Smooth muscle cell (in vitro differentiated cells): ENCODE measurements at regions not wholly inside any gene's neighbourhood (a gene's known extent, or its start where the extent isn't known, plus 50 kb on each side); places are given as distances from the start of the nearest gene placed in this dataset.

Experiments used
- DNase-seq: peaks from one replicate; lab custom pipeline; 2025; ENCODE audit not compliant: unreplicated experiment; lab: John Stamatoyannopoulos, UW
- H2AFZ ChIP-seq: fragments of 200-600 bp; sonication (generic); 2 replicates; pipeline ENCODE4 v1.6.0; 2016; ENCODE audit warnings: antibody characterized with exemption, low read depth, mild to moderate bottlenecking
- H3F3A ChIP-seq: fragments of 200-600 bp; sonication (generic); 2 replicates; pipeline ENCODE4 v1.6.0; 2017; ENCODE audit warnings: antibody characterized with exemption, low read depth
- H3K27ac ChIP-seq: fragments of 200-600 bp; sonication (generic); 2 replicates; pipeline ENCODE4 v1.5.1; 2016; ENCODE audit warnings: low read depth, mild to moderate bottlenecking
- H3K27me3 ChIP-seq: fragments of 200-600 bp; sonication (generic); 2 replicates; pipeline ENCODE4 v1.6.1; 2016; ENCODE audit warnings: low read depth, mild to moderate bottlenecking
- H3K36me3 ChIP-seq: fragments of 200-600 bp; sonication (generic); 2 replicates; pipeline ENCODE4 v1.5.1; 2016; ENCODE audit warnings: low read depth
- H3K4me1 ChIP-seq: fragments of 200-600 bp; sonication (generic); 2 replicates; pipeline ENCODE4 v1.5.1; 2016; ENCODE audit warnings: low read depth
- H3K4me2 ChIP-seq: fragments of 200-600 bp; sonication (generic); 2 replicates; pipeline ENCODE4 v1.6.0; 2016; ENCODE audit warnings: mild to moderate bottlenecking
- H3K4me3 ChIP-seq: fragments of 200-600 bp; sonication (generic); 2 replicates; pipeline ENCODE4 v1.5.1; 2016; ENCODE audit warnings: mild to moderate bottlenecking
- H3K79me2 ChIP-seq: fragments of 200-600 bp; sonication (generic); 2 replicates; pipeline ENCODE4 v1.6.0; 2016; ENCODE audit warnings: low read depth, mild to moderate bottlenecking
- H3K9ac ChIP-seq: fragments of 200-600 bp; sonication (generic); 2 replicates; pipeline ENCODE4 v1.6.0; 2016; ENCODE audit warnings: low read depth
- H3K9me3 ChIP-seq: fragments of 200-600 bp; sonication (generic); replicated peaks from 2 replicates; pipeline ENCODE4 v1.5.1; 2016; ENCODE audit warnings: low read depth
- H4K20me1 ChIP-seq: fragments of 200-600 bp; sonication (generic); 2 replicates; pipeline ENCODE4 v1.6.0; 2016; ENCODE audit warnings: low read depth
- CTCF ChIP-seq: fragments of 200-600 bp; sonication (generic); IDR thresholded peaks from 2 replicates; pipeline ENCODE4 v1.5.1; 2017; ENCODE audit warnings: borderline replicate concordance, mild to moderate bottlenecking, antibody characterized with exemption; ENCODE audit not compliant: insufficient read depth, poor library complexity, severe bottlenecking
- WGBS: methylation state at CpG from one replicate; pipeline ENCODE4 v1.1.7; 2016; ENCODE audit warnings: low lambda C conversion rate; 5-methylcytosine and 5-hydroxymethylcytosine counted together

GRCh38 chr6:141443668-141444289 lies 688.9 kb upstream of the GJE1 start:
- H3K27me3 ChIP-seq, result no peaks in the 10 kb centered on the region
- no peak for DNase-seq
- 96% methylated on average over 1 of the region's 1 CpG for WGBS
- no peak overlapping the region for H3K4me2 ChIP-seq
- no peaks in the 10 kb centered on the region for H3K79me2 ChIP-seq
- no peaks in the 10 kb centered on the region for H4K20me1 ChIP-seq
- H3K36me3 ChIP-seq, result no peaks in the 10 kb centered on the region
- TF ChIP-seq CTCF, result no peak
- no peak overlapping the region for H2AFZ ChIP-seq
- H3F3A ChIP-seq, result no peaks in the 10 kb centered on the region
- H3K4me1 ChIP-seq, result no peaks in the 10 kb centered on the region
- no peaks in the 10 kb centered on the region for H3K9me3 ChIP-seq
- H3K9ac ChIP-seq, result no peak overlapping the region
- no peak overlapping the region for H3K4me3 ChIP-seq
- H3K27ac ChIP-seq, result no peak overlapping the region

- 77% methylated on average over 2 of the region's 2 CpGs for WGBS
- H3K4me3 ChIP-seq, result no peak overlapping the region
- no peaks in the 10 kb centered on the region for H3K9me3 ChIP-seq
- no peaks in the 10 kb centered on the region for H3K36me3 ChIP-seq
- no peak overlapping the region for H2AFZ ChIP-seq
- H3K27me3 ChIP-seq, result no peaks in the 10 kb centered on the region
- no peak overlapping the region for H3K4me2 ChIP-seq
- DNase-seq, result no peak
- H3K27ac ChIP-seq, result no peak overlapping the region
- no peak for TF ChIP-seq CTCF
- H4K20me1 ChIP-seq, result no peaks in the 10 kb centered on the region
- no peaks in the 10 kb centered on the region for H3K4me1 ChIP-seq
- no peak overlapping the region for H3K9ac ChIP-seq
- H3F3A ChIP-seq, result no peaks in the 10 kb centered on the region
- H3K79me2 ChIP-seq, result no peaks in the 10 kb centered on the region
Observed at GRCh38 chr6:141443032-141443431, 689.7 kb upstream of the GJE1 start.

- Histone ChIP-seq H3K4me1 (no peaks in the 10 kb centered on the region), H3K9me3 (no peaks in the 10 kb centered on the region), H4K20me1 (no peaks in the 10 kb centered on the region), H3K9ac (no peak overlapping the region), H3K36me3 (no peaks in the 10 kb centered on the region), H3K27me3 (no peaks in the 10 kb centered on the region), H2AFZ (no peak overlapping the region), H3K4me2 (no peak overlapping the region), H3K79me2 (no peaks in the 10 kb centered on the region), H3F3A (no peaks in the 10 kb centered on the region), H3K27ac (no peak overlapping the region), H3K4me3 (no peak overlapping the region)
- DNase-seq, result no peak
- TF ChIP-seq CTCF, result no peak
Observed at GRCh38 chr6:141439513-141439912, 693.2 kb upstream of the GJE1 start.

GRCh38 chr6:141437685-141438084 lies 695.0 kb upstream of the GJE1 start:
- no peak for DNase-seq
- no peaks in the 10 kb centered on the region for H3K36me3 ChIP-seq
- TF ChIP-seq CTCF, result no peak
- no peaks in the 10 kb centered on the region for H4K20me1 ChIP-seq
- H3K79me2 ChIP-seq, result no peaks in the 10 kb centered on the region
- no peak overlapping the region for H3K9ac ChIP-seq
- no peaks in the 10 kb centered on the region for H3K9me3 ChIP-seq
- no peaks in the 10 kb centered on the region for H3F3A ChIP-seq
- H3K27me3 ChIP-seq, result no peaks in the 10 kb centered on the region
- H3K4me1 ChIP-seq, result no peaks in the 10 kb centered on the region
- H3K4me2 ChIP-seq, result no peak overlapping the region
- no peak overlapping the region for H2AFZ ChIP-seq
- no peak overlapping the region for H3K27ac ChIP-seq
- H3K4me3 ChIP-seq, result no peak overlapping the region
